MCF 10A (cell line): ENCODE measurements at regions not wholly inside any gene's neighbourhood (a gene's known extent, or its start where the extent isn't known, plus 50 kb on each side); places are given as distances from the start of the nearest gene placed in this dataset.

ENCODE experiments used
- BruUV-seq: library from RNA; stranded (reverse); fragments of 400-500 nt; replicated peaks from 2 replicates; lab custom pipeline; 2021; lab: Mats Ljungman, UMichigan
- CTCF ChIA-PET: fragments of 300-600 bp; sonication (Branson Sonifier 250); formaldehyde crosslinking; extraction: SDS; loops from one replicate; lab custom pipeline; 2021; ENCODE audit warnings: antibody characterized with exemption, inconsistent platforms; lab: Yijun Ruan, JAX
- POLR2A ChIA-PET: fragments of 300-600, 350-650 bp; sonication (Branson Sonifier 250); formaldehyde crosslinking; extraction: SDS; loops from one replicate; lab custom pipeline; 2020; ENCODE audit warnings: antibody characterized with exemption, inconsistent platforms; lab: Yijun Ruan, JAX
- DNase-seq: peaks from one replicate; pipeline ENCODE4 v3.0.0-alpha.2; 2018; ENCODE audit not compliant: unreplicated experiment
- H3K27ac Mint-ChIP-seq: one replicate; pipeline ENCODE4 v1.8.0; 2022; ENCODE audit warnings: mild to moderate bottlenecking, low read depth, mixed read lengths; ENCODE audit not compliant: unreplicated experiment
- H3K27me3 Mint-ChIP-seq: one replicate; pipeline ENCODE4 v1.8.0; 2022; ENCODE audit warnings: mixed read lengths; ENCODE audit not compliant: insufficient read depth, unreplicated experiment
- H3K36me3 Mint-ChIP-seq: one replicate; pipeline ENCODE4 v1.8.0; 2022; ENCODE audit warnings: mild to moderate bottlenecking, moderate library complexity, mixed read lengths; ENCODE audit not compliant: insufficient read depth, unreplicated experiment
- H3K4me1 Mint-ChIP-seq: one replicate; pipeline ENCODE4 v1.8.0; 2022; ENCODE audit warnings: mixed read lengths; ENCODE audit not compliant: insufficient read depth, unreplicated experiment
- H3K4me3 Mint-ChIP-seq: one replicate; pipeline ENCODE4 v1.8.0; 2022; ENCODE audit warnings: mild to moderate bottlenecking, moderate library complexity, mixed read lengths; ENCODE audit not compliant: unreplicated experiment
- H3K9me3 Mint-ChIP-seq: one replicate; pipeline ENCODE4 v1.8.0; 2022; ENCODE audit warnings: mixed read lengths; ENCODE audit not compliant: unreplicated experiment
- CTCF ChIP-seq: fragments of 200-600 bp; IDR thresholded peaks from one replicate; pipeline ENCODE4 v1.8.0; 2022; ENCODE audit warnings: antibody characterized with exemption, mild to moderate bottlenecking; ENCODE audit not compliant: unreplicated experiment
- intact Hi-C: fragments of 100-400 bp; cut with micrococcal nuclease; formaldehyde crosslinking; loops from 2 replicates; pipeline ENCODE4 v1.14.1; 2022

- peaks cover 30% of the 10 kb centered on the region for H3K4me1 Mint-ChIP-seq
- H3K4me3 Mint-ChIP-seq: no peak overlapping the region
- BruUV-seq: no TSS peak
- peaks cover 24% of the 10 kb centered on the region for H3K27me3 Mint-ChIP-seq
- no peak for TF ChIP-seq CTCF
- no peaks in the 10 kb centered on the region for H3K36me3 Mint-ChIP-seq
- POLR2A ChIA-PET: no interaction called here
- CTCF ChIA-PET: no interaction called here
- no peaks in the 10 kb centered on the region for H3K9me3 Mint-ChIP-seq
- no peak overlapping the region for H3K27ac Mint-ChIP-seq
- no peak for DNase-seq
- intact Hi-C loops: no loop called here
Observed at GRCh38 chr5:6082685-6083084, 295.7 kb downstream of the MED10 start.

- no peaks in the 10 kb centered on the region for H3K9me3 Mint-ChIP-seq
- no peaks in the 10 kb centered on the region for H3K36me3 Mint-ChIP-seq
- no peak for TF ChIP-seq CTCF
- POLR2A ChIA-PET: no interaction called here
- no peak overlapping the region for H3K4me3 Mint-ChIP-seq
- no peak overlapping the region for H3K27ac Mint-ChIP-seq
- H3K27me3 Mint-ChIP-seq: peaks cover 33% of the 10 kb centered on the region
- intact Hi-C loops: no loop called here
- no peak for DNase-seq
- BruUV-seq: no TSS peak
- peaks cover 30% of the 10 kb centered on the region for H3K4me1 Mint-ChIP-seq
- CTCF ChIA-PET: no interaction called here
Observed at GRCh38 chr5:6081727-6082210, 296.6 kb downstream of the MED10 start.

- no peak for TF ChIP-seq CTCF
- Mint-ChIP-seq H3K9me3 (no peaks in the 10 kb centered on the region), H3K27ac (no peak overlapping the region), H3K4me1 (peaks cover 29% of the 10 kb centered on the region), H3K4me3 (no peak overlapping the region), H3K27me3 (peaks cover 39% of the 10 kb centered on the region), H3K36me3 (no peaks in the 10 kb centered on the region)
- POLR2A ChIA-PET: no interaction called here
- intact Hi-C loops: no loop called here
- no peak for DNase-seq
- CTCF ChIA-PET: no interaction called here
- no TSS peak for BruUV-seq
Observed at GRCh38 chr5:6080930-6081726, 297.2 kb downstream of the MED10 start.

- no peaks in the 10 kb centered on the region for H3K36me3 Mint-ChIP-seq
- no peak overlapping the region for H3K4me3 Mint-ChIP-seq
- H3K4me1 Mint-ChIP-seq: peaks cover 22% of the 10 kb centered on the region
- intact Hi-C loops: no loop called here
- BruUV-seq: no TSS peak
- DNase-seq: no peak
- H3K27me3 Mint-ChIP-seq: peaks cover 46% of the 10 kb centered on the region
- no peak for TF ChIP-seq CTCF
- ChIA-PET CTCF (no interaction called here), POLR2A (no interaction called here)
- no peaks in the 10 kb centered on the region for H3K9me3 Mint-ChIP-seq
- no peak overlapping the region for H3K27ac Mint-ChIP-seq
Observed at GRCh38 chr5:6080436-6080835, 297.9 kb downstream of the MED10 start.
